CD4-positive, alpha-beta T cell treated with Interleukin-17A for 1 hour (primary cell): ENCODE measurements at regions not wholly inside any gene's neighbourhood (a gene's known extent, or its start where the extent isn't known, plus 50 kb on each side); places are given as distances from the start of the nearest gene placed in this dataset.

Source experiments
- DNase-seq: peaks from one replicate; pipeline ENCODE4 v3.0.0-alpha.2; 2020

GRCh38 chr5:34511915-34512314, 144.2 kb upstream of the RAI14 start:
- DNase-seq, result no peak

- no peak for DNase-seq
These were observed 140.0 kb upstream of the RAI14 start for GRCh38 chr5:34516166-34516565.

- DNase-seq, result no peak
These were observed 139.4 kb upstream of the RAI14 start for GRCh38 chr5:34516686-34517085.

- DNase-seq, result no peak
These were observed 138.9 kb upstream of the RAI14 start for GRCh38 chr5:34517249-34517648.

GRCh38 chr5:34519489-34520220, 136.5 kb upstream of the RAI14 start:
- DNase-seq, result no peak

- no peak for DNase-seq
These were observed 134.4 kb upstream of the RAI14 start for GRCh38 chr5:34521628-34522290.

- peak; percentile 56 for DNase-seq
These were observed 133.3 kb upstream of the RAI14 start for GRCh38 chr5:34522599-34523386.

GRCh38 chr5:34523387-34523726, 132.8 kb upstream of the RAI14 start:
- DNase-seq, result no peak

- DNase-seq, result no peak
These were observed 132.0 kb upstream of the RAI14 start for GRCh38 chr5:34524123-34524522.

GRCh38 chr5:34525761-34526160, 130.4 kb upstream of the RAI14 start:
- no peak for DNase-seq

- DNase-seq, result no peak
These were observed 129.3 kb upstream of the RAI14 start for GRCh38 chr5:34526682-34527305.

- no peak for DNase-seq
These were observed 126.4 kb upstream of the RAI14 start for GRCh38 chr5:34529581-34530331.

GRCh38 chr5:34530637-34531036, 125.5 kb upstream of the RAI14 start:
- DNase-seq, result no peak

- no peak for DNase-seq
These were observed 124.3 kb upstream of the RAI14 start for GRCh38 chr5:34531751-34532360.

GRCh38 chr5:34533582-34534522, 122.3 kb upstream of the RAI14 start:
- no peak for DNase-seq

- no peak for DNase-seq
These were observed 121.5 kb upstream of the RAI14 start for GRCh38 chr5:34534523-34535103.

- no peak for DNase-seq
These were observed 120.7 kb upstream of the RAI14 start for GRCh38 chr5:34535433-34535832.

- DNase-seq, result no peak
These were observed 120.0 kb upstream of the RAI14 start for GRCh38 chr5:34535944-34536623.

- DNase-seq, result no peak
These were observed 119.4 kb upstream of the RAI14 start for GRCh38 chr5:34536699-34537098.

- no peak for DNase-seq
These were observed 118.0 kb upstream of the RAI14 start for GRCh38 chr5:34538026-34538672.
